NB4 (cell line): ENCODE measurements at regions not wholly inside any gene's neighbourhood (a gene's known extent, or its start where the extent isn't known, plus 50 kb on each side); places are given as distances from the start of the nearest gene placed in this dataset.

Source experiments
- MAX ChIP-seq: IDR thresholded peaks from 2 replicates; pipeline ENCODE4 v1.6.1; 2011; ENCODE audit warnings: low read depth, low read length
- POLR2A ChIP-seq: IDR thresholded peaks from 2 replicates; pipeline ENCODE4 v1.6.1; 2011; ENCODE audit warnings: mild to moderate bottlenecking; ENCODE audit not compliant: insufficient read length; ENCODE audit errors: extremely low read depth
- TF ChIP-seq, protein P1 (sequence below): IDR thresholded peaks from one replicate; pipeline ENCODE4 v1.5.1; 2012; ENCODE audit warnings: low read depth, low read length

DNA sequence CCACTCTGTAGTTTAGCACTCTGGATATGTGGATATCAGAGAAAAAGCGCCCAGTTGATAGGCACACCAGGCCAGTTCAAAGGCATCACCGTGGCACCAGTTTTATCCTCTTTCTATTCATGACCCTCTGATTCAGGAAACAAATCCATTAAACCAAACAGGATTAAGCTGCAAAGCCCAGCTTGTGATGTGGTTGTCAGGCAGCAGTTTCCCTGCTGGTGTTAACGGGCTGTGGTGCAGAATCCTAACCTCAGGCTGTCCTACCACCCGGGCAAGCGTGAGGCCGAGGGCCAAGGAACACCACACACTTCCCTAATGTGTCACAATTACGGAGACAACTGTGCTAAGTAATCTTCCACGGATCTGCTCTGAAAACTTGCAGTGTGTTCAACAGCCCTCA is 209.1 kb downstream of the OLFM4 start:
- TF ChIP-seq POLR2A (no peak), MAX (no peak)
- TF ChIP-seq, protein P1, sequence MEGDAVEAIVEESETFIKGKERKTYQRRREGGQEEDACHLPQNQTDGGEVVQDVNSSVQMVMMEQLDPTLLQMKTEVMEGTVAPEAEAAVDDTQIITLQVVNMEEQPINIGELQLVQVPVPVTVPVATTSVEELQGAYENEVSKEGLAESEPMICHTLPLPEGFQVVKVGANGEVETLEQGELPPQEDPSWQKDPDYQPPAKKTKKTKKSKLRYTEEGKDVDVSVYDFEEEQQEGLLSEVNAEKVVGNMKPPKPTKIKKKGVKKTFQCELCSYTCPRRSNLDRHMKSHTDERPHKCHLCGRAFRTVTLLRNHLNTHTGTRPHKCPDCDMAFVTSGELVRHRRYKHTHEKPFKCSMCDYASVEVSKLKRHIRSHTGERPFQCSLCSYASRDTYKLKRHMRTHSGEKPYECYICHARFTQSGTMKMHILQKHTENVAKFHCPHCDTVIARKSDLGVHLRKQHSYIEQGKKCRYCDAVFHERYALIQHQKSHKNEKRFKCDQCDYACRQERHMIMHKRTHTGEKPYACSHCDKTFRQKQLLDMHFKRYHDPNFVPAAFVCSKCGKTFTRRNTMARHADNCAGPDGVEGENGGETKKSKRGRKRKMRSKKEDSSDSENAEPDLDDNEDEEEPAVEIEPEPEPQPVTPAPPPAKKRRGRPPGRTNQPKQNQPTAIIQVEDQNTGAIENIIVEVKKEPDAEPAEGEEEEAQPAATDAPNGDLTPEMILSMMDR, result no peak
